Endothelial cell of umbilical vein (primary cell): ENCODE measurements at regions not wholly inside any gene's neighbourhood (a gene's known extent, or its start where the extent isn't known, plus 50 kb on each side); places are given as distances from the start of the nearest gene placed in this dataset.

Experiments
- BruUV-seq: library from RNA; stranded (reverse); fragments of 400-500 nt; replicated peaks from 2 replicates; lab custom pipeline; 2021; lab: Mats Ljungman, UMichigan
- CTCF ChIA-PET: fragments of 300-600, 350-600 bp; sonication (Branson Sonifier 250); formaldehyde crosslinking; loops from one replicate; lab custom pipeline; 2021; ENCODE audit warnings: antibody characterized with exemption, inconsistent platforms; lab: Charles Lee
- POLR2A ChIA-PET: fragments of 300-600, 350-600 bp; sonication (Branson Sonifier 250); formaldehyde crosslinking; loops from one replicate; lab custom pipeline; 2021; ENCODE audit warnings: antibody characterized with exemption, inconsistent platforms; lab: Charles Lee
- DNase-seq: peaks from one replicate; pipeline ENCODE4 v3.0.0-alpha.2; 2011; ENCODE audit warnings: low read depth, low spot score
- FAIRE-seq: peaks from 2 replicates; lab custom pipeline; 2011; peaks lifted over from hg19 to GRCh38; lab: Jason Lieb, UNC
- H2AFZ ChIP-seq: 2 replicates; pipeline ENCODE4 v1.6.0; 2012; ENCODE audit warnings: low read depth, low read length, control low read depth, inconsistent platforms
- H3K27ac ChIP-seq: 2 replicates; pipeline ENCODE4 v1.5.1; 2011; ENCODE audit warnings: low read depth, mild to moderate bottlenecking, control low read depth, low read length, moderate library complexity; ENCODE audit not compliant: insufficient read depth
- H3K27me3 ChIP-seq, 2 experiments: 2 replicates each; pipeline versions ENCODE4 v1.6.0 to v1.6.1; 2011; ENCODE audit warnings: low read length in 2 of 2, mixed read lengths in 1 of 2; ENCODE audit not compliant: control insufficient read depth in 2 of 2, insufficient read depth in 2 of 2
- H3K36me3 ChIP-seq, 2 experiments: 2 replicates in 1 of 2; 3 replicates in 1 of 2; pipeline ENCODE4 v1.5.1; 2011; ENCODE audit warnings: low read length in 2 of 2, mild to moderate bottlenecking in 1 of 2, moderate library complexity in 1 of 2; ENCODE audit not compliant: control insufficient read depth in 2 of 2, insufficient read depth in 2 of 2; ENCODE audit errors: extremely low read depth in 1 of 2
- H3K4me1 ChIP-seq: 3 replicates; pipeline ENCODE4 v1.5.1; 2011; ENCODE audit warnings: mild to moderate bottlenecking, low read length; ENCODE audit not compliant: control insufficient read depth, insufficient read depth; ENCODE audit errors: extremely low read depth
- H3K4me2 ChIP-seq: 2 replicates; pipeline ENCODE4 v1.6.1; 2011; ENCODE audit warnings: low read length, control low read depth, mixed read lengths; ENCODE audit not compliant: insufficient read depth
- H3K4me3 ChIP-seq, 3 experiments: fragments of 200-600 bp in 1 of 3; sonication (generic), shearing (Covaris generic) in 1 of 3; replicated peaks in 1 of 3; 2 replicates each; pipeline ENCODE4 v1.5.1; 2011 to 2016; ENCODE audit warnings: control low read depth in 3 of 3, low read length in 3 of 3, mild to moderate bottlenecking in 2 of 3, inconsistent platforms in 1 of 3, low read depth in 1 of 3, moderate library complexity in 1 of 3; ENCODE audit not compliant: insufficient read depth in 1 of 3
- H3K79me2 ChIP-seq: 2 replicates; pipeline ENCODE4 v1.6.0; 2012; ENCODE audit warnings: low read length, inconsistent platforms; ENCODE audit not compliant: control insufficient read depth, insufficient read depth
- H3K9ac ChIP-seq: replicated peaks from 2 replicates; pipeline ENCODE3; 2011; ENCODE audit warnings: low read length, control low read depth; ENCODE audit not compliant: insufficient read depth; ENCODE audit errors: extremely low read depth
- H3K9me1 ChIP-seq: replicated peaks from 3 replicates; pipeline ENCODE4 v1.6.0; 2011; ENCODE audit warnings: mild to moderate bottlenecking, low read length; ENCODE audit not compliant: control insufficient read depth, insufficient read depth; ENCODE audit errors: extremely low read depth
- H3K9me3 ChIP-seq: replicated peaks from 2 replicates; pipeline ENCODE4 v1.5.1; 2012; ENCODE audit warnings: low read length, inconsistent platforms; ENCODE audit not compliant: control insufficient read depth, insufficient read depth
- H4K20me1 ChIP-seq: replicated peaks from 2 replicates; pipeline ENCODE3; 2011; ENCODE audit warnings: mild to moderate bottlenecking, low read length; ENCODE audit not compliant: control insufficient read depth, insufficient read depth; ENCODE audit errors: extremely low read depth
- CTCF ChIP-seq, 2 donors: IDR thresholded peaks; 1 replicate in 1 of 2; 2 replicates in 1 of 2; pipeline ENCODE4 v1.5.1; 2011; ENCODE audit warnings: low read length in 2 of 2, mild to moderate bottlenecking in 2 of 2, moderate library complexity in 2 of 2, control low read depth in 1 of 2, inconsistent platforms in 1 of 2, low read depth in 1 of 2; ENCODE audit not compliant: insufficient read depth in 1 of 2; ENCODE audit errors: extremely low read depth in 1 of 2
- EZH2 ChIP-seq: IDR thresholded peaks from 2 replicates; pipeline ENCODE4 v1.6.1; 2012; ENCODE audit warnings: borderline replicate concordance, low read depth, mild to moderate bottlenecking, moderate library complexity, low read length, inconsistent platforms; ENCODE audit not compliant: severe bottlenecking
- FOS ChIP-seq: IDR thresholded peaks from 2 replicates; pipeline ENCODE4 v1.6.1; 2011; ENCODE audit warnings: mild to moderate bottlenecking, low read length, moderate library complexity, borderline replicate concordance; ENCODE audit not compliant: insufficient read depth
- GATA2 ChIP-seq: IDR thresholded peaks from 2 replicates; pipeline ENCODE4 v1.7.0; 2011; ENCODE audit warnings: low read depth, mild to moderate bottlenecking, moderate library complexity, mixed read lengths, low read length; ENCODE audit not compliant: insufficient read length, insufficient read depth
- JUN ChIP-seq: IDR thresholded peaks from 2 replicates; pipeline ENCODE4 v1.6.1; 2011; ENCODE audit warnings: borderline replicate concordance, low read depth; ENCODE audit not compliant: insufficient read length, insufficient read depth
- MAX ChIP-seq: IDR thresholded peaks from 2 replicates; pipeline ENCODE4 v1.6.1; 2011; ENCODE audit not compliant: insufficient read depth, insufficient read length
- MYC ChIP-seq: IDR thresholded peaks from one replicate; pipeline ENCODE4 v1.6.1; 2011; ENCODE audit warnings: mild to moderate bottlenecking, low read depth, low read length
- POLR2A ChIP-seq: IDR thresholded peaks from 2 replicates; pipeline ENCODE4 v1.6.1; 2012; ENCODE audit warnings: low read depth, mild to moderate bottlenecking, control low read depth, low read length
- POLR2AphosphoS5 ChIP-seq: IDR thresholded peaks from 2 replicates; pipeline ENCODE4 v1.6.1; 2012; ENCODE audit warnings: low read depth, mild to moderate bottlenecking, control low read depth, low read length, moderate library complexity; ENCODE audit not compliant: insufficient read depth
- dilution Hi-C: fragments of 300-500 bp; cut with MboI; formaldehyde crosslinking; loops from one replicate; pipeline ENCODE4 v1.15.0; 2019; ENCODE audit warnings: low sequenced_read_pairs; ENCODE audit not compliant: extremely low pct_ligation_motif_present
- intact Hi-C: fragments of 100-400 bp; cut with micrococcal nuclease; formaldehyde crosslinking; loops from one replicate; pipeline ENCODE4 v1.10.0; 2022

GRCh38 chrX:25083661-25084060 is 67.9 kb upstream of the ARX start:
- no peaks in the 10 kb centered on the region for H3K9me3 ChIP-seq
- DNase-seq: no peak
- H3K9ac ChIP-seq: no peak overlapping the region
- FAIRE-seq: no peak
- no peak overlapping the region for H3K4me2 ChIP-seq
- BruUV-seq: no TSS peak
- no peaks in the 10 kb centered on the region for H4K20me1 ChIP-seq
- H3K27ac ChIP-seq: no peak overlapping the region
- no peaks in the 10 kb centered on the region for H3K4me1 ChIP-seq
- H3K36me3 ChIP-seq: no peaks in the 10 kb centered on the region
- POLR2A ChIA-PET: no interaction called here
- H2AFZ ChIP-seq: no peak overlapping the region
- CTCF ChIA-PET: no interaction called here
- no peaks in the 10 kb centered on the region for H3K27me3 ChIP-seq
- H3K79me2 ChIP-seq: no peaks in the 10 kb centered on the region
- no peak overlapping the region for H3K4me3 ChIP-seq
- no peak for TF ChIP-seq GATA2
- no peak for TF ChIP-seq POLR2A
- no peak for TF ChIP-seq CTCF (IDR thresholded peaks at IDR 0.05; ENCODE audit: extremely low read depth in 1 of 2, insufficient read depth in 1 of 2, low read depth in 1 of 2, low read length in 2 of 2)
- no peak for TF ChIP-seq MYC
- no peak for TF ChIP-seq POLR2AphosphoS5
- TF ChIP-seq JUN: no peak
- no peak for TF ChIP-seq FOS
- TF ChIP-seq MAX: no peak
- TF ChIP-seq EZH2: no peak
- dilution Hi-C loops (no loop called here), intact Hi-C loops (no loop called here)
- H3K9me1 ChIP-seq: no peaks in the 10 kb centered on the region
